MM.1S (cell line): ENCODE measurements at regions not wholly inside any gene's neighbourhood (a gene's known extent, or its start where the extent isn't known, plus 50 kb on each side); places are given as distances from the start of the nearest gene placed in this dataset.
"Not testable (repeated sequence)": the region's sequence is repeated elsewhere in the genome, so short reads cannot be mapped to it uniquely, and the experiment has no call there.

Source experiments
- DNase-seq: peaks from one replicate; pipeline ENCODE4 v3.0.0-alpha.2; 2015
- H2AFZ ChIP-seq: fragments of 300-600 bp; sonication (generic); 2 replicates; pipeline ENCODE4 v1.6.0; 2016; ENCODE audit warnings: antibody characterized with exemption, low read length
- H3F3A ChIP-seq: fragments of 300-600 bp; sonication (generic); 2 replicates; pipeline ENCODE4 v1.6.1; 2016; ENCODE audit warnings: mild to moderate bottlenecking, antibody characterized with exemption, low read length, moderate library complexity, mixed read lengths; ENCODE audit not compliant: insufficient read depth
- H3K27ac ChIP-seq: fragments of 300-600 bp; sonication (generic); 2 replicates; pipeline ENCODE4 v1.5.1; 2016; ENCODE audit warnings: mild to moderate bottlenecking, low read length
- H3K27me3 ChIP-seq: fragments of 300-600 bp; sonication (generic); replicated peaks from 2 replicates; pipeline ENCODE4 v1.6.0; 2016; ENCODE audit warnings: low read length; ENCODE audit not compliant: insufficient read depth
- H3K36me3 ChIP-seq: fragments of 300-600 bp; sonication (generic); replicated peaks from 2 replicates; pipeline ENCODE4 v1.6.1; 2016; ENCODE audit warnings: mild to moderate bottlenecking, low read length, mixed read lengths; ENCODE audit not compliant: insufficient read depth
- H3K4me1 ChIP-seq: fragments of 300-600 bp; sonication (generic); 2 replicates; pipeline ENCODE4 v1.6.1; 2016; ENCODE audit warnings: low read length, mixed read lengths
- H3K4me2 ChIP-seq: fragments of 300-600 bp; sonication (generic); 2 replicates; pipeline ENCODE4 v1.6.0; 2016; ENCODE audit warnings: low read depth, low read length
- H3K4me3 ChIP-seq: fragments of 300-600 bp; sonication (generic); 2 replicates; pipeline ENCODE4 v1.5.1; 2016; ENCODE audit warnings: low read length, mixed read lengths
- H3K79me2 ChIP-seq: fragments of 300-600 bp; sonication (generic); 2 replicates; pipeline ENCODE4 v1.6.1; 2016; ENCODE audit warnings: mixed run types, low read length, mixed read lengths
- H3K9ac ChIP-seq: fragments of 300-600 bp; sonication (generic); 2 replicates; pipeline ENCODE4 v1.6.1; 2016; ENCODE audit warnings: low read length, mixed read lengths
- H3K9me2 ChIP-seq: fragments of 300-600 bp; sonication (generic); replicated peaks from 2 replicates; pipeline ENCODE4 v1.6.1; 2016; ENCODE audit warnings: mild to moderate bottlenecking, low read length, mixed read lengths; ENCODE audit not compliant: insufficient read depth
- H3K9me3 ChIP-seq: fragments of 300-600 bp; sonication (generic); replicated peaks from 2 replicates; pipeline ENCODE4 v1.6.1; 2016; ENCODE audit warnings: mild to moderate bottlenecking, low read length, mixed read lengths; ENCODE audit not compliant: insufficient read depth
- H4K20me1 ChIP-seq: fragments of 300-600 bp; sonication (generic); 2 replicates; pipeline ENCODE4 v1.6.1; 2016; ENCODE audit warnings: mild to moderate bottlenecking, low read length, moderate library complexity, mixed read lengths; ENCODE audit not compliant: insufficient read depth
- EZH2 ChIP-seq: fragments of 300-600 bp; sonication (generic); optimal IDR thresholded peaks from 2 replicates; pipeline ENCODE3; 2017; ENCODE audit warnings: low read depth, mild to moderate bottlenecking, antibody characterized with exemption, low read length, mixed read lengths
- EZH2phosphoT487 ChIP-seq: fragments of 300-600 bp; sonication (generic); IDR thresholded peaks from 2 replicates; pipeline ENCODE4 v1.6.1; 2018; ENCODE audit warnings: antibody characterized with exemption, low read length
- TF ChIP-seq, protein P1 (sequence below): fragments of 300-600 bp; sonication (generic); IDR thresholded peaks from 2 replicates; pipeline ENCODE4 v1.5.1; 2016; ENCODE audit warnings: antibody characterized with exemption, low read length, mixed read lengths

DNA sequence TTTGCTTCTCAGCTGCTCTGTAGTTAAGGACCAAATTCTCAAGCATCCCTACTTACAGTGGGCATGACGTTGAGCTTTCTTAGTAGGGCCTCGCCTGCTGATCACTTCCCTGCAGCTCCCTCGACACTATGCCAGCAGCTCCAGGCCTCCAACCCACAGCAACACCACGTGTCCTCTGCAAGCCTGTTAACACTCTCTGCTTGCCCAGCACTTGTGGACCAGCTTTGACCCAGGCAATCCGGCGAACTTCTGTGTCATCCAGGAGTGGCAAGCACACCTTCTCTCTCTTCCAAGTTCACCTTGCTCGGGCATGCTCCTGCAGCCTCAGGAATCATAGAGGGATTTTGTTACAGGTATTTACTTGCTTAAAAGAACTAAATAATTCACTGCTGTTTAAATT, 138.6 kb upstream of the FHL2 start:
- Histone ChIP-seq H4K20me1 (no peaks in the 10 kb centered on the region), H3K27me3 (no peaks in the 10 kb centered on the region), H3K36me3 (no peaks in the 10 kb centered on the region), H3K9me2 (no peaks in the 10 kb centered on the region), H3K4me1 (0 out of 2 replicates have a peak, but pooled peaks cover under 1% of the 10 kb centered on the region), H3F3A (no peaks in the 10 kb centered on the region), H3K4me2 (no peak overlapping the region), H3K9ac (no peak overlapping the region), H3K4me3 (no peak overlapping the region), H3K9me3 (no peaks in the 10 kb centered on the region), H2AFZ (no peak overlapping the region), H3K27ac (no peak overlapping the region), H3K79me2 (no peaks in the 10 kb centered on the region)
- DNase-seq, result no peak
- TF ChIP-seq, protein P1, sequence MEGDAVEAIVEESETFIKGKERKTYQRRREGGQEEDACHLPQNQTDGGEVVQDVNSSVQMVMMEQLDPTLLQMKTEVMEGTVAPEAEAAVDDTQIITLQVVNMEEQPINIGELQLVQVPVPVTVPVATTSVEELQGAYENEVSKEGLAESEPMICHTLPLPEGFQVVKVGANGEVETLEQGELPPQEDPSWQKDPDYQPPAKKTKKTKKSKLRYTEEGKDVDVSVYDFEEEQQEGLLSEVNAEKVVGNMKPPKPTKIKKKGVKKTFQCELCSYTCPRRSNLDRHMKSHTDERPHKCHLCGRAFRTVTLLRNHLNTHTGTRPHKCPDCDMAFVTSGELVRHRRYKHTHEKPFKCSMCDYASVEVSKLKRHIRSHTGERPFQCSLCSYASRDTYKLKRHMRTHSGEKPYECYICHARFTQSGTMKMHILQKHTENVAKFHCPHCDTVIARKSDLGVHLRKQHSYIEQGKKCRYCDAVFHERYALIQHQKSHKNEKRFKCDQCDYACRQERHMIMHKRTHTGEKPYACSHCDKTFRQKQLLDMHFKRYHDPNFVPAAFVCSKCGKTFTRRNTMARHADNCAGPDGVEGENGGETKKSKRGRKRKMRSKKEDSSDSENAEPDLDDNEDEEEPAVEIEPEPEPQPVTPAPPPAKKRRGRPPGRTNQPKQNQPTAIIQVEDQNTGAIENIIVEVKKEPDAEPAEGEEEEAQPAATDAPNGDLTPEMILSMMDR, result no peak
- TF ChIP-seq EZH2phosphoT487, result no peak
- no peak for TF ChIP-seq EZH2

DNA sequence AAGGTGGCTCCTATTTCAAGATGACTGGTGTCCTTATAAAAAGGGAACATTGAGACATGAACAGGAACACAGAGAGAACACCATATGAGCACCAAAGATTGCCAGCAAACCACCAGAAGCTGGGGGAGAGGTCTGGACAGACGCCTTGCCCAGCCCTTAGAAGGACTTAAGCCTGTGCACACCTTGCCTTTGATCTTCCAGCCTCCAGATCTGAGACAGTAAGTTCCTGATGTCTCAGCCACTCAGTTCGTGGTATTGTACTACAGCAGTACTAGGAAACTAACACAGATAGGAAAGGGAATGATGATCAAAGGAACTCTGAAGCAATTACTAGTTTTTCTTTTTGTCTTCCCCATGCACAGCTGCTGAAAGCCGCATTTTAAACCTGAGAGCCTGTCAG, 137.3 kb upstream of the FHL2 start:
- no peaks in the 10 kb centered on the region for H4K20me1 ChIP-seq

DNA sequence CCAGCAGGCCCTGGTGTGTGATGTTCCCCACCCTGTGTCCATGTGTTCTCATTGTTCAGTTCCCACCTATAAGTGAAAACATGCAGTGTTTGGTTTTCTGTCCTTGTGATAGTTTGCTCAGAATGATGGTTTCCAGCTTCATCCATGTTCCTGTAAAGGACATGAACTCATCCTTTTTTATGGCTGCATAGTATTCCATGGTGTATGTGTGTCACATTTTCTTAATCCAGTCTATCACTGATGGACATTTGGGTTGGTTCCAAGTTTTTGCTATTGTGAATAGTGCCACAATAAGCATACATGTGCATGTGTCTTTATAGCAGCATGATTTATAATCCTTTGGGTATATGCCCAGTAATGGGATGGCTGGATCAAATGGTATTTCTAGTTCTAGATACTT, 130.4 kb upstream of the FHL2 start:
- not testable (repeated sequence) for H3K79me2 ChIP-seq, DNase-seq, H3K4me2 ChIP-seq, H3K9me2 ChIP-seq, H3K4me1 ChIP-seq, H3K9me3 ChIP-seq, H4K20me1 ChIP-seq, H3F3A ChIP-seq, H3K27ac ChIP-seq, H3K36me3 ChIP-seq, H3K27me3 ChIP-seq, H3K9ac ChIP-seq, H2AFZ ChIP-seq, H3K4me3 ChIP-seq

More for the DNA sequence above, 137.3 kb upstream of the FHL2 start:
- no peak for DNase-seq
- H3K4me2 ChIP-seq, result no peak overlapping the region
- no peaks in the 10 kb centered on the region for H3K79me2 ChIP-seq
- 0 out of 2 replicates have a peak, but pooled peaks cover 3% of the 10 kb centered on the region for H3K4me1 ChIP-seq
- no peaks in the 10 kb centered on the region for H3K9me3 ChIP-seq
- H3F3A ChIP-seq, result no peaks in the 10 kb centered on the region
- H3K4me3 ChIP-seq, result no peak overlapping the region
- H3K36me3 ChIP-seq, result no peaks in the 10 kb centered on the region
- TF ChIP-seq EZH2phosphoT487, result no peak
- no peak for TF ChIP-seq EZH2
- TF ChIP-seq, protein P1, result no peak
- H3K9ac ChIP-seq, result no peak overlapping the region
- no peaks in the 10 kb centered on the region for H3K27me3 ChIP-seq
- H3K27ac ChIP-seq, result no peak overlapping the region
- no peak overlapping the region for H2AFZ ChIP-seq
- no peaks in the 10 kb centered on the region for H3K9me2 ChIP-seq

DNA sequence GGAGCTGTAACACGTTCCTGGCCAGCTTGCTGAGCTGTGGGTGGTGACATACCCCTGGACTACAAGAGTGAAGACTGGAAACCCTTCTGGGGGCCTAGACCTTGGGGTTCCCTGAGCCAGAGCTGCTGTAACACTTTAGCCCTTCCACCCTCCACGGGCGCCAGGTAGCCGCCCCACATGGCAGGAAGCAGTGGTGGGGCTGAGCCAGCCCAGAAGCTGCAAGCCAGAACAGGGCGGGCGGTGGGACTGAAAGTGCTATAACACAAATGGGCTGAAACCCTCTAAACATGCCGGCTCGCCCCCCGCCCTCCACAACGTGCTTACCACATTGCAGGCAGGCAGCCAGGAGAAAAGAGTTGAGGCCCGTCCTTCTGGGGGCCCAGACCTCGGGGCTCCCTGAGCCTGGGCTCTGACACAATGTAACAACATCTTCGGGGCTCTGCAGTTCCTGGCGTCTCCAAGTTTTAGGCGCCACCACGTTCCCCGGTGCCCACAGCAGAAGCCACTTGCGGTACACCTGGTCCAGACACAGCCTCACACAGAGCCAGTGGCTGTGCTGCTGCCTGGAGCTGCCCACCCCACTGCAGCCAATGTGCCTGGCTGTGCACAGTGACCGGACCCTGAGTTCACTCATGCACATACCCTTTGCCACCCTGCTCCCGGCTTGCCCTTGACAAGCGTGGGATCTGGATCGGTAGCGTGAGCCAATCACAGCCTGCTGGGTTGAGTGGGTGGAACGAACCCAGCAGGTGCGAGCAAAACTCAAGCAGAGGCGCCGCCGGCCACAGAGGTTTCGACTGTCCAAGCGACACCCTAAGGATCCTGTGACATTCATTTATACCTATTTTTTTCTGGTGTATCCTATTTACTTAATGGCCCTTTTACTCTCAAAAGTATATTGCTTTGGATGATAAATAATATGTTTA, 127.4 kb upstream of the FHL2 start:
- no peaks in the 10 kb centered on the region for H3K4me1 ChIP-seq
- H3K9me3 ChIP-seq, result no peaks in the 10 kb centered on the region
- no peak overlapping the region for H3K4me3 ChIP-seq
- H3K36me3 ChIP-seq, result no peaks in the 10 kb centered on the region
- H3K79me2 ChIP-seq, result no peaks in the 10 kb centered on the region
- no peak overlapping the region for H3K9ac ChIP-seq
- no peak for TF ChIP-seq EZH2phosphoT487
- TF ChIP-seq, protein P1, result no peak
- no peak for TF ChIP-seq EZH2
- H3K4me2 ChIP-seq, result no peak overlapping the region
- no peaks in the 10 kb centered on the region for H3K27me3 ChIP-seq
- no peaks in the 10 kb centered on the region for H4K20me1 ChIP-seq
- no peaks in the 10 kb centered on the region for H3F3A ChIP-seq
- H2AFZ ChIP-seq, result no peak overlapping the region
- DNase-seq, result no peak
- H3K9me2 ChIP-seq, result no peaks in the 10 kb centered on the region
- no peak overlapping the region for H3K27ac ChIP-seq
